Cardiac fibroblast (primary cell): ENCODE measurements at regions not wholly inside any gene's neighbourhood (a gene's known extent, or its start where the extent isn't known, plus 50 kb on each side); places are given as distances from the start of the nearest gene placed in this dataset.
A peak's percentile ranks its signal among the peaks of the same experiment; 100 is the strongest.

Experiments used
- DNase-seq, 2 donors: peaks; one replicate each; pipeline versions ENCODE4 v3.0.0 to v3.0.0-alpha.2; 2010; ENCODE audit warnings: low read depth in 2 of 2
- H3K4me3 ChIP-seq, 2 donors: replicated peaks in 1 of 2; 1 replicate in 1 of 2; 2 replicates in 1 of 2; pipeline ENCODE4 v1.5.1; 2011; ENCODE audit warnings: low read depth in 2 of 2, low read length in 2 of 2, mild to moderate bottlenecking in 2 of 2, moderate library complexity in 1 of 2
- TF ChIP-seq, protein P1 (sequence below): IDR thresholded peaks from one replicate; pipeline ENCODE4 v1.5.1; 2011; ENCODE audit warnings: low read depth, mild to moderate bottlenecking, low read length, inconsistent platforms

DNA sequence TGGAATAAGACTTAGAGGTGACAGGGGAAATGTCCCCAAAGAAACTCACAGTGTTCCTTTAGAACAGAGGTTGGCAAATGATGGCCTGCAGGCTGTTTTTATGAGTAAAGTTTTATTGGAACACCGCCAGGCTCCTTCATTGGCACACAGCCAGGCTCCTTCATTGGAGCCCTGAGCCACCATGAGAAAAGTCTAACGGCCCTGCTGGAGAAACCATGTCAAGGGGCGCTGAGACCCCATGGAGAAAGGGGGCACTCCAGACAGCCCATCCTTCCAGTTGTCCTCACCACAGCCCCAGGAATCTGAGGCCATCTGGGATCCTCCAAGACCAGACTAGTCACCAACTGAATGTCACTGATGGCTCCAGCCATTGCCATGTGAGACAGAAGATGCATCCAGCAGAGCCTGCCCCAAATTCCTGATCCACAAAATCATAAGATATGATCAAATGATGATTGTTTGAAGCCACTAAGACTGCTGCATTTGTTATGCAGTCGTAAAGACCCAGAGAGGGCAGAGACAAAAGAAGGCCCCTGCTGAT is 88.2 kb upstream of the GPR26 start:
- TF ChIP-seq, protein P1, sequence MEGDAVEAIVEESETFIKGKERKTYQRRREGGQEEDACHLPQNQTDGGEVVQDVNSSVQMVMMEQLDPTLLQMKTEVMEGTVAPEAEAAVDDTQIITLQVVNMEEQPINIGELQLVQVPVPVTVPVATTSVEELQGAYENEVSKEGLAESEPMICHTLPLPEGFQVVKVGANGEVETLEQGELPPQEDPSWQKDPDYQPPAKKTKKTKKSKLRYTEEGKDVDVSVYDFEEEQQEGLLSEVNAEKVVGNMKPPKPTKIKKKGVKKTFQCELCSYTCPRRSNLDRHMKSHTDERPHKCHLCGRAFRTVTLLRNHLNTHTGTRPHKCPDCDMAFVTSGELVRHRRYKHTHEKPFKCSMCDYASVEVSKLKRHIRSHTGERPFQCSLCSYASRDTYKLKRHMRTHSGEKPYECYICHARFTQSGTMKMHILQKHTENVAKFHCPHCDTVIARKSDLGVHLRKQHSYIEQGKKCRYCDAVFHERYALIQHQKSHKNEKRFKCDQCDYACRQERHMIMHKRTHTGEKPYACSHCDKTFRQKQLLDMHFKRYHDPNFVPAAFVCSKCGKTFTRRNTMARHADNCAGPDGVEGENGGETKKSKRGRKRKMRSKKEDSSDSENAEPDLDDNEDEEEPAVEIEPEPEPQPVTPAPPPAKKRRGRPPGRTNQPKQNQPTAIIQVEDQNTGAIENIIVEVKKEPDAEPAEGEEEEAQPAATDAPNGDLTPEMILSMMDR, result no peak
- no peak overlapping the region for H3K4me3 ChIP-seq
- DNase-seq, result no peak

DNA sequence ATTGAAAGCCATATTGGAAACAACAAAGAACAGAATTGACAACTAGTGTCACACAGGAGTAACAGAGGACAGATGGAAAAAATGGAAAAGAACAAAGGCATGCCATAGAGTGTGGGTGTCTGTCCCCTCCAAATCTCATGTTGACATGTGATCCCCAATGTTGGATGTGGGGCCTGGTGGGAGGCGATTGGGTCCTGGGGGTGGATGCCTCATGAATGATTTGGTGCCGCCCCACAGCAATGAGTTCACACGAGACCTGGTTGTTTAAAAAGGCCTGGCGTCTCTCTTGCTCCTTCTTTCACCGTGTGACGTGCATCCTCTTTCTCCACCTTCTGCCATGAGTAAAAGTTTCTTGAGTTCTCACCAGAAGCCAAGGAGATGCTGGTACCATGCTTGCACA is 87.4 kb upstream of the GPR26 start:
- no peak overlapping the region for H3K4me3 ChIP-seq
- TF ChIP-seq, protein P1, result no peak
- no peak for DNase-seq

DNA sequence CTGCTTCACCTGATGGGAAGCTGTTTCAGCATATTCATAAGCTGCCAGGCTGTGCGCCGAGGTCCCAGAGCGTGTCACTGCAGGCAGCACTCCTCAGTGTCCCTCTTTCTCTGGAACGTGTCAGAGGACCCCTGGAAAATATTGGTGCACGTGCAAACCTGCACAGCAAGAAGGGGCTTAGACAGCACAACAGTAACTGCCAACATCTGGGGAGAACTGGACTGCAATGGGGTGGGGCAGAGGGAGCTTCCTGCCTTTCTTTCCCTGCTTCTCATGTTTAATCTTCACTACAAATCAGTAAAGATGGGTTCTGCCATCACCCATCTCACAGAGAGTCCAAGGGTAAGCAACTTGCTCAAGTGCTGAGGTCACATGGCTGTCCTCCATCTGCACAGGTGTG is 86.5 kb upstream of the GPR26 start:
- H3K4me3 ChIP-seq, result no peak overlapping the region
- TF ChIP-seq, protein P1, result no peak
- no peak for DNase-seq

DNA sequence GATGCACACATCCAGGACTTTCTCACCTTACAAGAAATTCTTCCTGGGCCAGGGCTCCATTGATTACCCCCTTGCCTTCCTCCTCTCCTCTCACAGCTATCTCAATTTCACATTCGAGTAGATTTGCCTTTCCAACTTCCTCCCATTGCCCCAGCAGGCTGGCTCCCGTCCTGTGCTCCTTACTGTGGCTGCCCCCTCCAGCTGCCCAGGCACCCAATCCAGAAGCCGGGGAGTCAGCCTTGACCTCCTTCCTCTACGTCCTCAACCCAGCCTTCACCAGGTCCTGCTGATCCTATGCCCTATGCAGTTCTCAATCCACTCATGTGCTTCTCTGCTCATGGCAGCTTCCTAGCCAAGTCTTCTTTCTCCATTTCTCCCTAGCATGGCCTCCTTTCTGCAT is 85.7 kb upstream of the GPR26 start:
- TF ChIP-seq, protein P1, result no peak
- DNase-seq, result no peak
- H3K4me3 ChIP-seq, result no peak overlapping the region

GRCh38 chr10:123581656-123582055 is 84.5 kb upstream of the GPR26 start:
- no peak overlapping the region for H3K4me3 ChIP-seq
- TF ChIP-seq, protein P1, result no peak
- DNase-seq, result no peak

GRCh38 chr10:123582084-123582989 is 83.8 kb upstream of the GPR26 start:
- peak; percentile 72 to 74 for DNase-seq
- no peak overlapping the region for H3K4me3 ChIP-seq
- TF ChIP-seq, protein P1, result peak; percentile 85
